ENCODE measurements at regions not wholly inside any gene's neighbourhood (a gene's known extent, or its start where the extent isn't known, plus 50 kb on each side); places are given as distances from the start of the nearest gene placed in this dataset.

GRCh38 chr14:101474563-101475455 is 86.5 kb upstream of the DIO3 start:
- TF ChIP-seq CTCF (IDR thresholded peaks at IDR 0.05; ENCODE audit: low read length) (no peak), EZH2 (optimal IDR thresholded peaks at IDR 0.05; ENCODE audit: low read depth, low read length) (no peak)

Data from MM.1S (cell line).